GM19438 (cell line): ENCODE measurements at regions not wholly inside any gene's neighbourhood (a gene's known extent, or its start where the extent isn't known, plus 50 kb on each side); places are given as distances from the start of the nearest gene placed in this dataset.

Experiments used
- ATAC-seq: cut with Tn5 transposase; IDR thresholded peaks from one replicate; pipeline ENCODE4 v1.9.1; 2021; ENCODE audit warnings: low read depth; ENCODE audit not compliant: unreplicated experiment

DNA sequence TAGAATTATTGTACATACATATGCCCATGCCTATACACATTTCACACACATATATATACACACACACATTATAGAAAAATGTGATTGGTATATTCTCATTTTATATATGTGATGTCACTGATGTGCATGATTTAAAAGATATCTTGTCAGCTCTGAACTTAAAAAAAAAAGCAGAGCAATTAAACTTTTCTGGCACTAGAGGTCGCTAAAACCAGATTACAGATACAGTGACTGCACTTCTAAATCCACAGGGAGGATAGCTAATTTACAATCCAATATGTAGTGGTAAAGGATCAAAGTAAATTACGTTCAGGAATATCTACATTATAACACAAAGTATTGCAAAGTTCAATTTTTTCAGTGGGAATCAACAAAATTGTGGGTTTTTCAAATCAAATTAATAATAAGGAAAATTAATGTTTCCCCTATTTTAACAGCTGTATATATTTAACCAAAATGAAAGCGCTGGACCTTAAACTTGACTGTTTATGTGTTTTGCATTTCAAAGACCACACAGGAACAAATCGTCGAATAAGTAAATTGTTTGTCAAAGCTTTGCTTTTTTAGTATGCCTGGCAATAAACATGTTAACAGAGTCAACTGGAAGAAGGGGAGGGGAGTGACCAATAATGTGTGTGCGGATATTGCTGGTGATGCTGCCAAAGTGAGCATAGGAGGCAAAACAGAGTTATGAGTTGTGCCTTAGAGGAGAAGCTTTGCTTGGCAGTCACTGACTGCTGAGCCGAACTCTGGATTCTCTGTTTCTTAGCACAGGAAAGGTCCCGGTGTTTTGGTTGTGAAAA lies 1201.4 kb upstream of the C9orf72 start:
- ATAC-seq = no peak

DNA sequence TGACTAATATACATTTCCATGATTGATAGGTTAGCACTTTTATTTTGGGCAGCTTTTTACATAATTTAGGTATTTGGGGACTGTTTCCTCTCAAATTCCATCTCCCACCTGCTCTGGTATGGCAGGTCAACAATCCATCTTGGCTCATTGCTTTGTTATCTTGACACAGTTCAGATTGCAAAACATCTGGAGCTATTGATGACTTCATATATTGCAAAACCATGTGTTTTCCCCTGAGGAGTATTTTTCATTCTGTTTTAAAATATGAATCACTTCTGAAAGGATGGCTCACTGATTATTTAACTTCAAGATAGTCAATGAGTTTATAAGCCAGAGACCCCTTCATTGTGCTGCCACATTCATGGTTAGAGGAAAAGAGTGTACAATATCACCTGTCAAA lies 1206.0 kb upstream of the C9orf72 start:
- ATAC-seq = no peak

DNA sequence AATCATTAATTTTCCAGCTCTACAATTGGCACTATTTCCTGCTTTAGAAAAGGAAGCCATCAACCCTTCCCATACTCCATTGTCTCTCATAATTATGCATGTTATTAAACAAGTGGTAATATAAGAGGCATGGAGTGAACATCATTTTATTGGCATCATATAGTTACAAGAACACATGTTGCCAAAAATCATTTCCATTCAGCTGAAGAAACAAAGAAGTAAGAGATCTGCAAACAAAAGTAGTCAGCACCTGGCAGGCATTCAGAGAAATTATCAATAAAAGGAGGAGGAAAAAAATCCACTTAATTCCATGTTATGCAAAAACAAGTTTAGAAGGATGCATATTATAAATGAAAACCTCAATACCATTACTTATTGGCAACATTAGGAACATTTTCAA lies 1208.2 kb upstream of the C9orf72 start:
- no peak for ATAC-seq

DNA sequence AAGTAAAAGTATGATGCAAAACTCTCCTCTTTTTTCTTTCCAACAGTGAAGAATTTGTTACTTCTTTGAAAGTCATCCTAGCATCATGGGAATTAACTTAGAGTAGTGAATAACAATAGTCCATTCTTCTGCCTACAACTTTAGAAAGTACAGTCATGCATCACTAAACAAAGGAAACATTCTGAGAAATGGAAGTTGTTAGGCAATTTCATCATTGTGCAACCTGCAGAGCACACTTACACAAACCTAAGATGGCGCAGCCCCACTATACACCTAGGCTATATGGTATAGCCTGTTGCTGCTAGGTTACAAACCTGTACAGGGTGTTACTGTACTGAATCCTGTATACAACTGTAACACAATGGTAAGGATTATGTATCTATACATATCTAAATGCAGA lies 1209.3 kb upstream of the C9orf72 start:
- ATAC-seq = no peak

- ATAC-seq = no peak
These were observed 1219.4 kb upstream of the C9orf72 start for GRCh38 chr9:28792716-28793115.

GRCh38 chr9:28799876-28800275 lies 1226.6 kb upstream of the C9orf72 start:
- no peak for ATAC-seq

DNA sequence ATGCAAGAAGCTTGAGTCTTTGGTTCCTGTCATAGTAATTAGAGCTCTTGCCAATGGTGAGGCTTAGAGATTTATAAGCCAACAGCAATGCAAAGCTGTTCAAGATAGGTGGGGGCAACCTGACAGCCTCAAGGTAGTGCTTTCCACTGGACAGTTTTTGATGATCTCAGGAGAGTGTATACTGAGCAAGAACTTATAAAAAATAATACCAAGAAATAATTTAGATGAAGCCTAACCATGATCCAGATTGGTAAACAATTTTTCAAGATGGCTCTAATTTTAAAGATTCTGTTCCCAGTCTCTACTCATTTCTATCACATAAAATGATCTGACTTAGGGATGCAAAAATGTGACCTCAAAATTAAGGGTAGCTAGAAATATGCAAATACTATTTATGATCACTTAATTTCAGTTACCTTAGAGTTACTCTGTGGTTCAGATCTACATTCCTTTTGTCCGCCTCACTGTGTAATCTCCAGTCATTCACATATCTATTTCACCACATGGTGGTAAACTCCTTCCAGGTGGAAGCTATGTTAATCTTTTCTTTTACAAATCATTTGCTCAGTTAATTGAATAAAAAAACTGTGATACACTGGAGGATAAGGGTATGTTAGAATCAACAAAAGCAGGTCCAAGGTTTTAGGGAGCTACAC lies 1228.0 kb upstream of the C9orf72 start:
- no peak for ATAC-seq

- no peak for ATAC-seq
These were observed 1231.9 kb upstream of the C9orf72 start for GRCh38 chr9:28805197-28805596.

DNA sequence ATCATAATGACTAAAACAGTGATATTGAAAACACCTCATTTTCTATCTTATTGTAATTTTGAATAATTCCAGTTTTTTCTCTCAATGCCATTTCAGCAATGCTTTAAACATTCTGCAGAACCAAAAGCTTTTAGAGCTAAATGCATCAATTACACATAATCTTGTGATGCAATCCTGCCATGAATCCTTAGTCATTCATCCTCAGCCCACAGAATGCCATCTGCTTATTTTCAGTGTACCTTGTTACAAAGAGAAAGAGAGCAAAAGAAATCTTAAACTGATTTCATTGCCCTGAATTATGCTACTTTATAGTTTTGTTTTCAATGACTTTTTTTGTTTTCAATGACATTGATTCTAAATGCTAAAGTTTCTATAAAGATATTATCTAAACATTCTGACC lies 1234.8 kb upstream of the C9orf72 start:
- no peak for ATAC-seq

GRCh38 chr9:28810388-28811075 lies 1237.3 kb upstream of the C9orf72 start:
- no peak for ATAC-seq

DNA sequence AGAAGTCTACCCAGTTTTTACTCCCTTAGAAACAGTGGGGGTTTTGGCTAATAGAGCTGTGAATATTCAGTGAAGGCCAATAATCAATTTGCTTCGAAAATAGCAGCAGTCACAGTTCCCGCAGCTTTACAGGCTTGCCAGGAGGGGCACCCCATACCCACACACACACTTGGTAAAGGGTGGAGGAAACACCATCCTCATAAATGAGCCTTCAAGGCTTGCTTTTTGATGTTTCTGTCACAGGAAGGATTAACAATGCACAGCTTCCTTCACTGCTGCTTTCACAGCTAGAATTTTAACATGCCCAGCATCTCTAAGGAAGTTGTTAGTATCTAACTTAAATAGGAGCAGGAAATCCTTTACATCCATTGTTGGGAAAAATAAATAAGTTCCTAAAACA lies 1247.5 kb upstream of the C9orf72 start:
- ATAC-seq = no peak

DNA sequence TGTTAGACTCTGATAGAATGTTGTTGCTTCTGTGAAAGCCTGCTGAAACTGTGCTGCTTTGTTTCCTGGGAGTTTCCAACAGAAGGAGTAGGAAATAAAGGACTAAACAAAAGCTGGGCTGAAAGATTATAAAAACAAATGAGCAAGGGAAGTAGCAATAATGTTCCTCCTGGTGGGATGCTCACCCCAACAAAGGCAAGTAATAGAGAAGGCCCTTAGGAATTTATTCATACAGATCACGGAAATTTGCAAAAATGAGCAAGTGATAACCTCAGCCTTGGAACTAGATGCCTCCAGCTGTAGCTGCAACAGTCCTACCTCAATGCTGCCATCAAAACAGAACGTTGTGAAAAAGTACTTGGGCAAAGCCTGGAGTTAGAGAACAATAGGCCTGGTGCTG lies 1248.0 kb upstream of the C9orf72 start:
- ATAC-seq = no peak

- ATAC-seq = no peak
These were observed 1251.2 kb upstream of the C9orf72 start for GRCh38 chr9:28824432-28824963.

DNA sequence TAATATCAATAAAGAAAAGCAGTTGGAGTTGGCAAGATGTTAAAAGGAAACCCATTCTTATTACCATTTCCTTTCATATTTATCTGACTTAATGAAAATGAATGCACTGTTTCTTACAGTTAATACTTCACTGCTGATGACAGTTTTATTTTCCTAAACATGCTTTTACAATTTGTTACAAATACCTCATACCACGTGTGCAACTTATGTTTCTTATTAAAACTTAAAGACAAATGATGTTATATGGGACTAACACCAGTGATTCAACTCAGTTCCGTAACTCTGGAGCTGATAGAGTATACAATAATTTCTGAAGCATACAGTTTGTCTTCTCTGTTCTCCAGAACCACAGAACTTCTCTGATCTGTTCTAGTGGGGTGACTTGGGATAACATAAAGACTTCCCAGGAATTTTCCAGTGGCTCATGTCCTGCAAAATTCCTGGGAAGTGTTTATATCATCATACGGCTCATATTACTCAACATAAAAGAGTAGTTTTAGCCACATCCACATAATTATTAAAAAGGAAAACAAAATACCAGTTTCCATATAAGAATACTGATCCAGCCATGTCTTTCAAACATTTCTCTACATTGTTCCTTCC lies 1259.0 kb upstream of the C9orf72 start:
- no peak for ATAC-seq

DNA sequence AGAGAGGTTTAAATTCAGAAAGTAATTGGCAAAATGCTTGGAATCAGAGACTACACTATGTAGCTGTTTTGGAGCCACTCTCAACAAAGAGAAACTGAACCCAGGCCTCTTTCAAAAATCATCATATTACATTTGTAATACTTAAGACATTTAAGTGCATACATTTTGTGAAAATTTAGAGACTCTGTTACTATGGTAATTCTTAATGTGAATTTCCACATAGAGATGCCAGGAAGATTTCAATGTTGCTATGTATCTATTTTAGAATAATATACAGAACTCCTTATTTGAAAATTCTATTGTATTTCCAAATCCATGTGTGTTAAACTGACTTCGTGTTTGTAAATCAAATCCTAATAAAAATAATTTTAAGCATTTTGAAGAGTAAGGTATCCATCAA lies 1260.9 kb upstream of the C9orf72 start:
- ATAC-seq = no peak

DNA sequence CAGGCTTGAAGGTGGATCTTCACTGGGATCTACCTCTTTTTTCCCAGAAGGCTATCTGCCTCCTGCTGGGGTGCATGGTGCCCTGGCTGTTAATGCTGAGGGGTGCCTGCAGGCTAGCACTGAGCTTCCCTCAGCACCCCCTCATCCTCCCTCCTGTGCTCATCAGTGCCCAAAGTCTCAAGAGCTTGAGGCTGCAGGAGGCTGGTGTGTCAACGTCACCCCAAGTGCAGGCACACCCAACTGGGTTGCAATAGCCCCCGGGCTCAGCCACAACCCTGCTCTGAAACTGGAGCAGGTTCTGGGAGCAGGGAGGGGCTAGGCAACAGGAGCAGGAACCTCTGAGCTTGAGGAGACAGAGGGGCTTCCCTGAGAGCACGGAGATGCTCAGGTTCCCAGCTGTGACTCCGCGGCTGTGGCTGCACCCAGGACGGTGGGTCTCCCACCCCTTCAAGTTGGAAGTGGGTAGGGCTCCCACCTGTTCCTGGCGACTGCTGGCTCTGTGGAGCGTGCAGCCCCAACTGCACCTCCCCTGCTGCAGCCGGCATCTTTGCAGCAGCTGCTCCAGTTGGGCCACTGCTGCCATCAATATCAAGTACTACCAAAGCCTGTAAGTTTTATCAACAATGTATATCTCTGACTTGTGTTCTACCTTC lies 1266.6 kb upstream of the C9orf72 start:
- no peak for ATAC-seq

DNA sequence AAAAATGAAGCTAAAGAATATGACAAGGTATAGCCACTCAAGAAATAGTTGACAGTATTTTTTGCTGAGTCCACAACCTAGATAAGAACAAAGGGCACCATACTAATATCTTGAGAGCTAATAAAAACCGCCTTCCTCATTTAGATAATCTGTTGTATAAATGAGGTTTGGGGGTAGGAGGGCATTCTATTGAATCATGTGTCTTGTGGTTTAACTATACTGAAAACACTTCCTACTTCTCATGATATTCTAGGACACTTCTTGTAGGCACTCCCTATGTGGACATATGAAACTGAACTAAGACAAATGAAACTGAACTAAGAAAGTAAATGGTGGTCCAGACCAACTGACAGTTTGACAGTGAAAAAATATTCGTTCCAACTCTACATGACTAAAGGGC lies 1268.5 kb upstream of the C9orf72 start:
- ATAC-seq = no peak

GRCh38 chr9:28847331-28847730 lies 1274.0 kb upstream of the C9orf72 start:
- no peak for ATAC-seq

- no peak for ATAC-seq
These were observed 1275.4 kb upstream of the C9orf72 start for GRCh38 chr9:28848671-28849070.

- no peak for ATAC-seq
These were observed 1280.2 kb upstream of the C9orf72 start for GRCh38 chr9:28853477-28853876.

GRCh38 chr9:28866951-28867350 lies 1293.7 kb upstream of the C9orf72 start:
- ATAC-seq = no peak
